GM18520 (cell line): ENCODE measurements at regions not wholly inside any gene's neighbourhood (a gene's known extent, or its start where the extent isn't known, plus 50 kb on each side); places are given as distances from the start of the nearest gene placed in this dataset.
"Not testable (repeated sequence)": the region's sequence is repeated elsewhere in the genome, so short reads cannot be mapped to it uniquely, and the experiment has no call there.

ENCODE experiments used
- ATAC-seq: cut with Tn5 transposase; IDR thresholded peaks from one replicate; pipeline ENCODE4 v1.9.1; 2021; ENCODE audit not compliant: unreplicated experiment

GRCh38 chr3:107909583-107909982 lies 181.2 kb downstream of the CD47 start:
- not testable (repeated sequence) for ATAC-seq

DNA sequence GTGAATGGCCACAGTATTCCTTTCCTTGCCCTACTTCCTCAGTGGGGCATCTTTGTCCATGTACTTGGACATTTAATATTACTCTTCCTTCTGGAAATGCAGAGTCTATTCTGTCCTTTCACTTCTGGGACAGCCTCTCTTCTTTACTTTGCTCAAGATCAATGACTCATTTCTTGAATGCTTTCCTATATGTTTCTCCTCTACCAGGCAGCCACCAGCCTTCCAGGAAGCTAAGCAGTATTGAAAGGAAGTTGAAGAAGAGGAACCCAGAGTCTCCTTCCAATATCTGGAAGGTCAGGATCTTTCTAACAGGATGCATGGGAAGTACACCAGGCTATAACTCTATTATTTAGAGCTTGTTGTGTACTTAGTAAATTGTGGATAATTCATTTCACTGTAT lies 182.8 kb downstream of the CD47 start:
- no peak for ATAC-seq

DNA sequence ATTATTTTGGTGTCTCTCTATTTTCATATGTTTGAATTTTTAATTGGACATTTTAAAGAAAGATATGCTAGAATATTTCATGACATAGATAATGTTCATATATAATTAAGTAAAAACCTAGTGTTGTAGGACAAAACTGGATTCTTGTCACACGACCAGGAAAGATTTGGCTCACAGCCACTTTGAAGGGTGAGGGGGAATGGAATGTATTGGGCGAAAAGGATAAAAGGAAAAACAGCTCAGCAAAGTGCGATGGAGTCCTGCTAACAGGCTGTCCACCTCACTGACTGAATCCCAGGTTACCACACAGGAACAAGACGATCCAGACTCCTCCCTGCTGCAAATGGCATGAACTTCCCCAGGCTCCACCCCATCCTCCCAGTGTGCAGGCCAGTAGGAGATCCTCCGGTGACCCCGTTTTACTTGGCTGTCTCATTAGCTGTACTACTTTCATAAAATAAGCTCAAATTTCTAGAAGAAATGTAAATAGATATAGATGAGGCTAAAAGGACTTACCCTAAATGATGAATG lies 186.2 kb downstream of the CD47 start:
- no peak for ATAC-seq

DNA sequence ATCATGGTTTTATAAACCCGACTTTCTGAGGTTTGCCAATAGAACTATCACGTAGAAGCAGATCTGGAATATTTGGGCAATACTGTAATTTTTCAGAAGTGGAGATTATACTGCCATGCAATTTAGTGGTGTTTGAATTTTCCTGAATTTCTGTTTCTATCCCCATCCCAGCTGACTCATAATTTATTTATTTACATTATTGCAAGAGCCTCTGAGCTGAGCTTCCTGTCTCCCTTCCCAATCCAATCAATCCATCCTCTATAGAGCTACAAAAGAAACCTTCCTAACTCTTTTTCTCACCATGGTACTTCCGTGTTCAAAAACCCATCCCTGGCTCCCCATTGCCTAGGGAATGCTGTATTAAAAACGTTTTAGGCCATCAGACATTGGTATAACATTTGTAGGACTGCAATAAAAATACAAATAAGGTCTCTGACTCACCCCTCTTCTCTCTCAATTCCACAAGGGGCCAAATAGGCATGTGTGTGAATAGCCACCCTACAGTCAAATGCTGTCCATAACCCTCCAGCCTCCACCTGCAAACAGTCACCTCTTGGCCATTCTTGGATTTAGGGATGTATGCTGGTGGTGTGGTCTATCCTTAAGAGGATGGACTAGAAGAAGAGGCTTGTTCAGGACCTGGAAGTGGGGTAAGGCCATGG lies 190.7 kb downstream of the CD47 start:
- ATAC-seq: no peak

- no peak for ATAC-seq
Measured at GRCh38 chr3:107897471-107898061, 193.3 kb downstream of the CD47 start.

- no peak for ATAC-seq
Measured at GRCh38 chr3:107894998-107895397, 195.8 kb downstream of the CD47 start.

DNA sequence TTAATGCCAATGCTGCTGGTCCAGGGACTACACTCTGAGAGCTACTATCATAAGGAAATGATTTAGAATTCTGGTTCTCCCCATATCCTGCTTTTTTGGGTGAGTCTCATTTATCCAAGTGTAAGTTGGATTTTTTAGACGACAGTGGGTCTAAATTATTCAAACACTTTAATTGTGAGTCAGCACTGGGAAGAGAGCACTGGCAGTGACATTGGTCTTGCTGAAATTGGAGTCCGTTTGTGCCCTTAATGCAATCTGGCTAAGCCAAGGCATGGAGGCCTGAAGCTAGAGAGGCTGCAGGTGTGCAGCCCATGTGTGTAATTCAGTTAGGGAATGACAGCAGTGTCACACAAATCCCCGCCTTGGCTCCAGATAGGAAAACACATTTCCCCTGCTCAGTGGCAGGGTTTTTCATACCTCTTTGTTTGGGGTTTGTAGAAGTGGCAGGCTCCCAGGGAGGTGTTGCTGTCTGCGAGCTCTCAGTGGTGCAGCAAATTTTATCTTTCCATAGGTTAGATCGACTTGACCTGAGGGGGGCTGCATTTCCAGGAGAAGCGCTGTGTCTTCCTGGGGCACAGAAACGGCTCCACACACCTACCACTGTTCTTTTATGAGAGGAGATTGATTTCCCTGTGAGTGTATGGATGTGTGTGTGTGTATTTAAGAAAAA lies 197.7 kb downstream of the CD47 start:
- no peak for ATAC-seq

- ATAC-seq: no peak
Measured at GRCh38 chr3:107884719-107885460, 205.9 kb downstream of the CD47 start.

- no peak for ATAC-seq
Measured at GRCh38 chr3:107884028-107884427, 206.8 kb downstream of the CD47 start.

GRCh38 chr3:107882881-107883280 lies 207.9 kb downstream of the CD47 start:
- ATAC-seq: no peak

DNA sequence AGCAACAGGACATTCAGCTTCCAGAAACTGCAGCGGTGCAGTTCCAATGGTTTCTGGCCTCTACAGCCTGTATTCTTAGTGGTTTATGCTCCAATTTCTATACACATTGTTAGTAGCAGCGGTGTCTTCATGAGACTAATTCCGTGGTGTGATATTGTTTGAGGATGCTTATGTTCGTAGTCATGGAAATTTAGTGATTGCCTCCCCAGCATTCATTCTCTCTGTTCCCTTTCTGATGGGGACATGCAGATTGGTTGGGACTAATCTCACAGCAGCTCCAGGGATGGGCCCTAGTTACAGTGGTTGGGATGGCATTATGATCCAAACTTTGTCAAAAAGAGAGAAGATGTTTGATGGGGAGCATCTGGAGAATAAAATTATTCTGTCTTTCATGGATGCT lies 208.6 kb downstream of the CD47 start:
- no peak for ATAC-seq

GRCh38 chr3:107881509-107881908 lies 209.3 kb downstream of the CD47 start:
- ATAC-seq: no peak

- no peak for ATAC-seq
Measured at GRCh38 chr3:107880702-107881101, 210.1 kb downstream of the CD47 start.

- no peak for ATAC-seq
Measured at GRCh38 chr3:107877936-107878335, 212.9 kb downstream of the CD47 start.

GRCh38 chr3:107870943-107871638 lies 219.7 kb downstream of the CD47 start:
- peak; percentile 71 for ATAC-seq

- no peak for ATAC-seq
Measured at GRCh38 chr3:107870096-107870495, 220.7 kb downstream of the CD47 start.

DNA sequence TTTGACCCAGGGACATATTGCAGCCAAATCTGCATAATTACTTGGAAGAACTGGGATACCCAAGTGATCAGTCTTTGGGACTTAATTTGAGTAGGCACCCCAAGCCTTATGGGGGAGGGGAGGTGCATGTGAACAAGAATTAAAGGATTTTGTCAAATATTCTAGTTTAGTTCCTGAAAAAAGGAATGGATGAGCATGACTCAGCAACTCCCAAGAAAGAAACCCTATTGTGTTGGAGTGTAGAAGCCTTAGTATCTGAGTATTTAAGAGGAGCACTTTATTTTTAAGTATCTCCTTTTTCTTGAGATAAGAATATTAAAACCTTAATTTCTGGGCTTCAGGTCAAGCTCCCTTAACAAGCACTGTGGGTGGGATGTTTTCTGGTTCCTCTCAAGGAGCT lies 222.4 kb downstream of the CD47 start:
- no peak for ATAC-seq

DNA sequence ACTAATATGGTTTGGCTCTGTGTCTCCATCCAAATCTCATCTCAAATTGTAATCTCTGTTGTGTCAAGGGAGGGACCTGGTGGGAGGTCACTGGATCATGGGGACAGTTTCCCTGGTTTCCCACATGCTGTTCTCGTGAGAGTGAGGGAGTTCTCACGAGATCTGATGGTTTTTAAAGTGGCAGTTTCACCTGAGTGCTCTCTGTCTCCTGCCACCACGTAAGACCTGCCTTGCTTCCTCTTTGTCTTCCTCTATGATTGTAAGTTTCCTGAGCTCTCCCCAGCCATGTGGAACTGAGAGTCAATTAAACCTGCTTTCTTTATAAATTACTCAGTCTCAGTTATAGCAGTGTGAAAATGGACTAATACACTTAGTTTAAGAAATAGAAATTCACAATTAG lies 228.9 kb downstream of the CD47 start:
- ATAC-seq: peak; percentile 79

GRCh38 chr3:107861422-107861821 lies 229.4 kb downstream of the CD47 start:
- no peak for ATAC-seq
